ENCODE measurements at regions not wholly inside any gene's neighbourhood (a gene's known extent, or its start where the extent isn't known, plus 50 kb on each side); places are given as distances from the start of the nearest gene placed in this dataset.
A peak's percentile ranks its signal among the peaks of the same experiment; 100 is the strongest.

DNA sequence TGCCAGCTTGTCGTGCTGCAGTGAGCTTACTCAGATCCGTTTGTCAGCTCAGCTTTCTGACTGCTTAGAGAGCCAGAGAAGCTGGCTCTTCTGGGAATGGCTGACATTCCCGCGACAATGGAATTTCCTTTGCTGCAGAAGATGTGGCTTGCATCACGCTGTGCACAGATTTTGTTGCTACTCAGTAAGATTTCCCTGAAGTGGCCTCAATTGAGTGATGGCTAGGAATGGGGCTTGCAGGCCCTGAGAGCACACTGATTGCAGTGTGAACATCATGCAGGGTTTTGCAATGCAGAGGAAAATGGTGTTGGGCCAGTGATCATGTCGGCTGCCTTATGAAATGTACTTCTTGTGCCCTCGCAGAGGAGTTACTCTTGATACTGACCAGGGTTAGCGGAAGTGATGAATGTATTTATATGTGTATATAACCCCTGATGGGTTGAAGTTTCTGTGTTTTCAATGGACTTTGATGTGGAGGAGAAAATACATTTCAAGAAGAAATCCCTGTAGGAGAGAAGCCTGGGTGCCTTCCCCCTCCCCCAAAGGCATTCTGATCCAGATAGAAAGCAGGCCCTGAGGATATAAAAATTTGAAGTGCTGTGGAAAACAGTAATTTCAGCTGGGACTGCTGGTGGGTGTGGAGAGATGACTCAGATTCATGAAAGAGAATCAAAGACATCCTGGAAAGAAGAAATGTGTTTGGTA is 102.5 kb upstream of the PDZRN3 start:
- TF ChIP-seq, protein P1, sequence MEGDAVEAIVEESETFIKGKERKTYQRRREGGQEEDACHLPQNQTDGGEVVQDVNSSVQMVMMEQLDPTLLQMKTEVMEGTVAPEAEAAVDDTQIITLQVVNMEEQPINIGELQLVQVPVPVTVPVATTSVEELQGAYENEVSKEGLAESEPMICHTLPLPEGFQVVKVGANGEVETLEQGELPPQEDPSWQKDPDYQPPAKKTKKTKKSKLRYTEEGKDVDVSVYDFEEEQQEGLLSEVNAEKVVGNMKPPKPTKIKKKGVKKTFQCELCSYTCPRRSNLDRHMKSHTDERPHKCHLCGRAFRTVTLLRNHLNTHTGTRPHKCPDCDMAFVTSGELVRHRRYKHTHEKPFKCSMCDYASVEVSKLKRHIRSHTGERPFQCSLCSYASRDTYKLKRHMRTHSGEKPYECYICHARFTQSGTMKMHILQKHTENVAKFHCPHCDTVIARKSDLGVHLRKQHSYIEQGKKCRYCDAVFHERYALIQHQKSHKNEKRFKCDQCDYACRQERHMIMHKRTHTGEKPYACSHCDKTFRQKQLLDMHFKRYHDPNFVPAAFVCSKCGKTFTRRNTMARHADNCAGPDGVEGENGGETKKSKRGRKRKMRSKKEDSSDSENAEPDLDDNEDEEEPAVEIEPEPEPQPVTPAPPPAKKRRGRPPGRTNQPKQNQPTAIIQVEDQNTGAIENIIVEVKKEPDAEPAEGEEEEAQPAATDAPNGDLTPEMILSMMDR (IDR thresholded peaks at IDR 0.05; ENCODE audit: insufficient read depth, low read length) = no peak

DNA sequence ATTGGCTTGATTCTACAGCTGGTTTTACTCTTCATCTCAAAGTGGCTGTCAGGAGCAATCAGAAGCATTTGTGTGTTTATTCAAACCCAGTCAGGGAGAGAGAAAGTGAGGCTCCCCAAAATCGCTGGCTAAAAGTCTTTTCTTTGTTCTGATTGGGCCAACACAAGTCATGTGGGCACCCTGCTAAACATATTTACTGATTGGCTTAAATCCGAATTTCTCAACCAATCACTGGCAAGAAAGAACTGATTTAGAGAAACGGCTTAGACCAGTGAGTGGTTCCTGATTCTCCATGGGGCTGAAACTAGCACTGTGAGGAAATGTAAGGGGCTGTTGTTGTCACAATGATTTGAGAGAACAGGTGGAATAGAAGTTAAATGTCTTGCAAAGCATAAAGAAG is 98.9 kb upstream of the PDZRN3 start:
- TF ChIP-seq, protein P1 (IDR thresholded peaks at IDR 0.05; ENCODE audit: insufficient read depth, low read length) = no peak
- no peak for DNase-seq (ENCODE audit: low read depth)
- H3K4me3 ChIP-seq (ENCODE audit: low read depth, low read length) = no peak overlapping the region

More for the DNA sequence above, 102.5 kb upstream of the PDZRN3 start:
- peak; percentile 93 for DNase-seq (ENCODE audit: low read depth)
- no peak overlapping the region for H3K4me3 ChIP-seq (ENCODE audit: low read depth, low read length)

DNA sequence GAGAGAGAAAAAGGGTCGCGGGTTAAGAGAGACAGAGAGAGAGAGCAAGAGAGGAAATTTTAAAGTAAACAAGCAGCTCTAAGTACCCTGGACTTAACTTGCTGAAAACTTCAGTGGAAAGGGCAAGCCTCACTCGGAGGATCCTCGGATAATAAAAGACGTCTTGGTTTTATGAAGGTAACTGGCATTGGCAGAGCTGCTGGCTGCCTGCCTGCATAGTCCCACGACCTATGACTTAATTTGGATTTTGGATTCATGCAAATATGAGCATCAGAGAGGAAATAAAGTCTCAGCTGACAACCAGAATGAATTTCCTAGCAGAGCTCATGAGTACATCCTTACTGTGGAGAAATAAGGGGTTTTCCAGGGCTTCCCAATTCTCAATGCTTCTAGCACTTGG is 95.1 kb upstream of the PDZRN3 start:
- TF ChIP-seq, protein P1 (IDR thresholded peaks at IDR 0.05; ENCODE audit: insufficient read depth, low read length) = no peak
- peak; percentile 70 for DNase-seq (ENCODE audit: low read depth)
- peak overlapping the region; percentile 29 for H3K4me3 ChIP-seq (ENCODE audit: low read depth, low read length)

DNA sequence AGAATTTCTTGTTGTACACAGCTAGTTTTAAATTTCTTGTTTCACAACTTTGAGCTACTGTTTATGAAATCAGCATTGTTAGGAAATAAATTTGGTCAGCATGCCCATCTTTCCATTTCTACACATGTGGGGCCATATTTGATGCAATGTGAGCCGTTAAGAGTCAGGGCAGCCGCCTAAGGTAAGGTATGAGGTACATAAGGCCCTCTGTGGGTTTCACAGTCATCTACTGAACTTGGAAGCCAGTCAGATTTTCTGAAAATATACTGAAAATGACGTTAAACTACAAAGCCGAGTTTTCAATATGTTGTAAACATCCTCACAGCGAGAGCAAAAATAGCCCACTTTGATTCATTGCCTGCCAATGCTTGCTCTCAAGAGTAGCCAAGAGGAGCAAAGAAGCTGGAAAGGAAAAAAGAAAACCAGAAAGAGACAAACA is 94.7 kb upstream of the PDZRN3 start:
- DNase-seq (ENCODE audit: low read depth) = peak; percentile 72
- peak overlapping the region; percentile 29 for H3K4me3 ChIP-seq (ENCODE audit: low read depth, low read length)
- TF ChIP-seq, protein P1 (IDR thresholded peaks at IDR 0.05; ENCODE audit: insufficient read depth, low read length) = no peak

DNA sequence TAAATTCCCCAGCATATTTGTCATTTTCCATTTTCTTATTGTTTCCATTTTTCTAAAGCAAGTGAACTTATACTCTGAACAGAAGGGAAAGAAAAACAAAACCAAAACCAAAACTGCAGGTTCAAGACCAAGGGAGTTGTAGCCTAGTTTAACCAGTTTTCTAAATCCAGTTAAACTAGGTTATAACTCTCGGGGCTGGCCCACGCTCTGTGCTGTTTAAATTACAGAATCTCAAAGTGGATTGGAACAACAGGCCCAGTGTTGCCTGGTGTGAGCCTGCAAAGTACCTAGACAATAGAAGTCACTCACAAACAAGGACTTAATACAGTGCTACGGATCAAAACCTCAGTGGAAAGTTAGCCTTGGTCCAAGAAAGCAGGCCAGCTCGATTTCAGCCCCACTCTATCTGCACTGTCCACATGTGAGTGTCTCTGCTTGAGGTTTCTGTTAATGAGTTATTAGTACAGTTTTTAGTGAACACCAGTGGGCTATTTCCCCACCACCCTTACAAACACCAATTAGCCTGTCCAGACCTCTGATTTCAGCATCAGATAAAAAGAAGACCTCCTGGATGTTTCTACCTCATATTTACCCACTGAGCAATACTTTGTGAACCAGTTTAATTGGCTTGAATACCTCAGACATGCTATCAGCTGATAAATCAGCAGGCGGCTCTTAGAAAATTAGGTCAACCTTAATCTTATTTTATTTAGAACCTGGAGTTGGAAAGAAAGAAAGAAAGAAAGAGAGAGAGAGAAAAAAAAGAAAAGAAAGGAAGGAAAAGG is 93.8 kb upstream of the PDZRN3 start:
- TF ChIP-seq, protein P1 (IDR thresholded peaks at IDR 0.05; ENCODE audit: insufficient read depth, low read length) = no peak
- no peak overlapping the region for H3K4me3 ChIP-seq (ENCODE audit: low read depth, low read length)
- DNase-seq (ENCODE audit: low read depth) = peak; percentile 4

DNA sequence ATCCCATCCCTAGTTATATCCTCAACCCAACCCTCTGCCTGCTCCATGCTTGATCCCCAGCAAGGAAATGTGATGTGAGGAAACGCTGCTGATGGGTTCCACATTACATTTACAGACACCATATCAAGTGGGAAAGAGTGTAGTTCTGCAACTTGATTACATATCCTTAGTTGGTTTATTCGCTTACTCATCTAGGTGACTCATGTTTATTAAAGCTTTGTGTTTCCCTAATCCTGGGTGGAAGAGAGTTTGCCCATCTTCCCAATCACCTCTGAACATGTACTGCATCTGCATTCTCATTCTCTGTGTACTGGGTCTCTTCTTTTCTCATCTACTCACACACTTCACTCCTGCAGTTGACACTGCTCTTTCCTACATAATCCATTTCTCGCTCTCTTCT is 91.7 kb upstream of the PDZRN3 start:
- DNase-seq (ENCODE audit: low read depth) = peak; percentile 45
- no peak overlapping the region for H3K4me3 ChIP-seq (ENCODE audit: low read depth, low read length)
- TF ChIP-seq, protein P1 (IDR thresholded peaks at IDR 0.05; ENCODE audit: insufficient read depth, low read length) = no peak
